Neural progenitor cell (in vitro differentiated cells): ENCODE measurements at regions not wholly inside any gene's neighbourhood (a gene's known extent, or its start where the extent isn't known, plus 50 kb on each side); places are given as distances from the start of the nearest gene placed in this dataset.

Experiments used
- CTCF ChIP-seq: fragments of 200-600 bp; sonication (generic); IDR thresholded peaks from 2 replicates; pipeline ENCODE4 v1.5.1; 2017; ENCODE audit warnings: antibody characterized with exemption, mild to moderate bottlenecking
- EZH2 ChIP-seq: fragments of 200-600 bp; sonication (generic); IDR thresholded peaks from 2 replicates; pipeline ENCODE4 v1.6.1; 2017; ENCODE audit warnings: antibody characterized with exemption, mild to moderate bottlenecking, moderate library complexity
- EZH2phosphoT487 ChIP-seq: fragments of 200-600 bp; sonication (generic); IDR thresholded peaks from 2 replicates; pipeline ENCODE4 v1.6.1; 2017; ENCODE audit warnings: antibody characterized with exemption

- TF ChIP-seq CTCF: no peak
- TF ChIP-seq EZH2: no peak
- no peak for TF ChIP-seq EZH2phosphoT487
Observed at GRCh38 chr14:84535484-84535883, 994.5 kb upstream of the FLRT2 start.
